Large intestine (tissue), 3 donors: ENCODE measurements at regions not wholly inside any gene's neighbourhood (a gene's known extent, or its start where the extent isn't known, plus 50 kb on each side); places are given as distances from the start of the nearest gene placed in this dataset.
"Not testable (repeated sequence)": the region's sequence is repeated elsewhere in the genome, so short reads cannot be mapped to it uniquely, and the experiment has no call there.

Experiments
- DNase-seq, 2 donors: peaks; one replicate each; pipeline versions ENCODE4 v3.0.0 to v3.0.0-alpha.2; 2013
- H3K27ac ChIP-seq: one replicate; pipeline ENCODE4 v1.5.1; 2013; ENCODE audit warnings: low read length
- H3K27me3 ChIP-seq: 2 replicates; pipeline ENCODE4 v1.6.1; 2013; ENCODE audit warnings: low read length; ENCODE audit not compliant: control insufficient read depth, insufficient read depth
- H3K36me3 ChIP-seq: 2 replicates; pipeline ENCODE4 v1.6.1; 2013; ENCODE audit warnings: low read length; ENCODE audit not compliant: control insufficient read depth, insufficient read depth
- H3K4me1 ChIP-seq: one replicate; pipeline ENCODE4 v1.6.1; 2013; ENCODE audit warnings: low read length; ENCODE audit not compliant: control insufficient read depth, insufficient read depth
- H3K4me3 ChIP-seq: one replicate; pipeline ENCODE4 v1.5.1; 2013; ENCODE audit warnings: low read length
- H3K9me3 ChIP-seq: one replicate; pipeline ENCODE4 v1.6.1; 2013; ENCODE audit warnings: mild to moderate bottlenecking, low read depth, low read length, moderate library complexity; ENCODE audit not compliant: control insufficient read depth
- WGBS: methylation state at CpG from one replicate; pipeline ENCODE4 v1.1.5; 2013; ENCODE audit warnings: low lambda C conversion rate; ENCODE audit not compliant: insufficient coverage; 5-methylcytosine and 5-hydroxymethylcytosine counted together

GRCh38 chr2:208980321-208980720 is 443.5 kb upstream of the MAP2 start:
- H3K4me1 ChIP-seq: no peaks in the 10 kb centered on the region
- H3K9me3 ChIP-seq: no peaks in the 10 kb centered on the region
- H3K27ac ChIP-seq: no peak overlapping the region
- no peaks in the 10 kb centered on the region for H3K36me3 ChIP-seq
- DNase-seq: no peak
- H3K4me3 ChIP-seq: no peak overlapping the region
- H3K27me3 ChIP-seq: no peaks in the 10 kb centered on the region

GRCh38 chr2:208982831-208983230 is 441.0 kb upstream of the MAP2 start:
- Histone ChIP-seq H3K36me3 (no peaks in the 10 kb centered on the region), H3K27ac (no peak overlapping the region), H3K4me3 (no peak overlapping the region), H3K4me1 (no peaks in the 10 kb centered on the region), H3K27me3 (no peaks in the 10 kb centered on the region), H3K9me3 (no peaks in the 10 kb centered on the region)
- no CpG with 5 or more reads among the region's 3 CpGs for WGBS
- no peak for DNase-seq

DNA sequence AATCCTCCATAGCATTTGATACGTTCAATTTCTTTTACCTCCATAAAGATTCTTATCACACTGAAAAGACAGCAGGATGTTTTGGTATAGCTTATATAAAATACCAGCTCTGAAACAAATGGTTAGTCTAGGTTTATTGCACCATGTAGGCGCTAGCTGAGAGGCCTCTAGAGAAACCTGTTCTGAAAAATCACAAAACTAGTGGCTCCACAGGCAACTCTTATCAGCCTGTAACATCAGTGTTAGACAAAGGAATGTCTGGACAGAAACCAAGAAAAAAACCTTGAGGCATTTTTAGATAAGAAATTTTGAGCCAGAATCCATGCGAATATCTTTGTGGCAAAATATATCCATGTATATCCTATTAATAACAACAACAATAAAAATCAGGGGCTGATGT is 440.4 kb upstream of the MAP2 start:
- H3K27ac ChIP-seq: no peak overlapping the region
- H3K4me1 ChIP-seq: no peaks in the 10 kb centered on the region
- no peaks in the 10 kb centered on the region for H3K36me3 ChIP-seq
- DNase-seq: no peak
- no peaks in the 10 kb centered on the region for H3K9me3 ChIP-seq
- H3K27me3 ChIP-seq: no peaks in the 10 kb centered on the region
- H3K4me3 ChIP-seq: no peak overlapping the region
- no CpG with 5 or more reads among the region's 3 CpGs for WGBS

GRCh38 chr2:208984376-208985090 is 439.3 kb upstream of the MAP2 start:
- no peak overlapping the region for H3K4me3 ChIP-seq
- H3K27ac ChIP-seq: no peak overlapping the region
- no peaks in the 10 kb centered on the region for H3K27me3 ChIP-seq
- no peaks in the 10 kb centered on the region for H3K9me3 ChIP-seq
- no peaks in the 10 kb centered on the region for H3K4me1 ChIP-seq
- 100% methylated on average over 1 of the region's 6 CpGs for WGBS
- peak in 1 of 2 donors; percentile 1 for DNase-seq
- H3K36me3 ChIP-seq: no peaks in the 10 kb centered on the region

DNA sequence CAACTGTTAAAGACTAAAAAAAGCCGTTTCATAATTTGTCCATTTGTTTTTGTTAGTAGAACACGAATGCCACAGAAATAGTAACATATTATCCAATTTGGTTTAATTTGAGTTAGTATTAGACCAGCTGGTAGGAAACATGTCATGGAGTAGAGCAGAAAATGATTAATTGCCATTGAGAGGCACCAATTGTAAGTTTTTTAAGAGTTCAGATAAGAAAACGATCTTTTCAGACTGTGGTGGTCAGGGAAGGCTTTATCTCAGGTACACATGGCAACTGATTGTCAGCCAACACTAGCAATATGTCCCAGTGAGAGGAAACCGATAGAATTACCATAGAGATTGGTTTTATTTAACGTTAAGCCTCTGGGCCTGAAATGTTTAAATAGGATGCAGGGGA is 438.2 kb upstream of the MAP2 start:
- no peak overlapping the region for H3K27ac ChIP-seq
- DNase-seq: no peak
- H3K9me3 ChIP-seq: no peaks in the 10 kb centered on the region
- H3K27me3 ChIP-seq: no peaks in the 10 kb centered on the region
- WGBS: 43% methylated on average over 4 of the region's 5 CpGs
- no peak overlapping the region for H3K4me3 ChIP-seq
- no peaks in the 10 kb centered on the region for H3K4me1 ChIP-seq
- no peaks in the 10 kb centered on the region for H3K36me3 ChIP-seq

- Histone ChIP-seq H3K36me3 (no peaks in the 10 kb centered on the region), H3K4me3 (no peak overlapping the region), H3K27ac (no peak overlapping the region), H3K4me1 (no peaks in the 10 kb centered on the region), H3K27me3 (no peaks in the 10 kb centered on the region), H3K9me3 (no peaks in the 10 kb centered on the region)
- no CpG with 5 or more reads among the region's 3 CpGs for WGBS
- no peak for DNase-seq
Observed at GRCh38 chr2:208990716-208991115, 433.1 kb upstream of the MAP2 start.

DNA sequence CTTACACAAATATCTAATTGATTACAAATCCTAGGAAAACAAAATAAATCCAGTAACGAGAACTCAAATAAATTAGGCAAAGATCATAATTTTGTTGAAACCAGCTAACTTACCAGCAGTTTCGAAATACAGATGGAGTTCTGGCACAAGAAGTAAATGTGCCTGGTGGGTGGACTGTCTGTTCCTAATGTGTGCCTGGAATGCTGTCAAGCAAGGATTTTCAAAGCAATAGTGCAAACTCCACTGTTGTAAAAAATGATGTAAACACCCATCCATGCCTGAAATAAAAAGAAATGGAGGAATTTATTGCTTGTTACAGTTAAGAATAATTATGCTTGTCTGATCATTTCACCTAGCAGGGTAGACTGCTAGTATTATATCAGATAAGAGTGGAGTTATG is 423.9 kb upstream of the MAP2 start:
- H3K4me3 ChIP-seq: no peak overlapping the region
- WGBS: 100% methylated on average over 1 of the region's 2 CpGs

DNA sequence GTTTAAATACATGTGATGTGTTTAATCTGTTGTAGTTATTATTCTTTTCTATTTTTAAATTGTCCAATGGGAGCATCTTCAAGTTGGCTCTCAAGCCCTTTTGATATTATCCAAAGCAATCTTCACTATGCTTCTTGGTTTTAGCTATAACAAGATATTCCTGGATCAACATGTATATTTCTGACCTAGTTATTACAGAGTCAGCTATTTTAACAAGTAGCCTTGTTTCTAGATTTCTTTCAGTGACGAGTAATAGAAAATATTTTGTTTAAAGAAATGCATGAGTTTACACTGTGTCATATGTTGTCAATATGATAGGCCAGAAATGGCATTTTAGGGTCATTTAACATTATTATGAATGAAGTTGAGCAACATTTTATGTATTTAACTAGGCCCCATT is 421.8 kb upstream of the MAP2 start:
- DNase-seq: no peak
- H3K27ac ChIP-seq: no peak overlapping the region
- H3K36me3 ChIP-seq: no peaks in the 10 kb centered on the region
- no peak overlapping the region for H3K4me3 ChIP-seq
- WGBS: 100% methylated on average over 1 of the region's 1 CpG
- no peaks in the 10 kb centered on the region for H3K9me3 ChIP-seq
- H3K4me1 ChIP-seq: no peaks in the 10 kb centered on the region
- H3K27me3 ChIP-seq: no peaks in the 10 kb centered on the region

More for the DNA sequence above, 423.9 kb upstream of the MAP2 start:
- Histone ChIP-seq H3K4me1 (no peaks in the 10 kb centered on the region), H3K27me3 (no peaks in the 10 kb centered on the region), H3K9me3 (no peaks in the 10 kb centered on the region), H3K27ac (no peak overlapping the region), H3K36me3 (no peaks in the 10 kb centered on the region)
- no peak for DNase-seq

DNA sequence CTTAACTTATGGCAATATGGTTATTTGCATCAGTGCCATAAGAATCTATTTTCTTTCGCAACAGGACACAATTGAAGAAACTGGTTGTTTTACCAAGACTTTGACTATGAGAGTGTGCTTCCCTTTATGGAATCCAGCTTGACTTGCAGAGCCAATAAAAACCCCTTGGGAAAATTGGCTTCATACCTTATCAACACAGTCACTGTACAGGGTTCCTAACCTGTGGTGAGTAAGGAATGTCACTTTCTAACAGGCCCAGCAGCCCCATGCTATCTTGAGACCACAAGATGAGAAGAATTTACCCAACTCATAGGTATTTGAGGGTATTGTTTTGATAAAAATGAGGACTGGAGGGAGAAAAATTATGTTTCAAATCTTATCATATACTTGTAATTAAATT is 418.5 kb upstream of the MAP2 start:
- 80% methylated on average over 1 of the region's 1 CpG for WGBS
- H3K27ac ChIP-seq: no peak overlapping the region
- no peaks in the 10 kb centered on the region for H3K9me3 ChIP-seq
- H3K36me3 ChIP-seq: no peaks in the 10 kb centered on the region
- DNase-seq: no peak
- H3K4me1 ChIP-seq: no peaks in the 10 kb centered on the region
- no peak overlapping the region for H3K4me3 ChIP-seq
- H3K27me3 ChIP-seq: no peaks in the 10 kb centered on the region

DNA sequence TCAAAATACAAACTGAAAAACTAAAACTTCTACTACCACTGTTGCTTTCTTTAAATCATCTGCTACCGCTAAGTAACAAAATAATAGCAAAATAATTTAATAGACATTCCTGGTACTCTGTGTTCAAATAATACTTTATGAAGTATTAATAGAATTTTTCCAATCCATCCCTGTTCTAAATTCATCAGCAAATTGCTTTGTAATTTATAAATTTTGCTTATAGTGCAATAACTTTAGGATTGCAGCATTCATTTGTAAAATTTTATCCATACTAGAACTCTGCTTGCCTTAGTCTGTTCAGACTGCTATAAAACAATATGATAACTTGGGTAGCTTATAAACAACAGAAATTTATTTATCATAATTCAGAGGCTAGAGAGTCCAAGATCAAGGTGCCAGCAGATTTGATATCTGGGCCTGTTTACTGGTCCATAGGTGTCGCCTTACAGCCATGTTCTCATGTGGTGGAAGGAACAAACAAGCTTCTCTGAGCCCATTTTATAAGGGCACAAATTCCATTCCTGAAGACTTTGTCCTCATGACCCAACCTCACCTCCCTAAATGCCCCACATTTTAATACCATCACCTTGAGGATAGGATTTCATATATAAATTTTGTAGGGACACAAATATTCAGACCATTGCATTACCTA is 415.1 kb upstream of the MAP2 start:
- WGBS: no CpG with 5 or more reads among the region's 2 CpGs
- H3K9me3 ChIP-seq: no peaks in the 10 kb centered on the region

GRCh38 chr2:209018633-209019032 is 405.2 kb upstream of the MAP2 start:
- not testable (repeated sequence) for DNase-seq, H3K4me1 ChIP-seq, H3K27me3 ChIP-seq, H3K36me3 ChIP-seq, H3K4me3 ChIP-seq, H3K9me3 ChIP-seq, H3K27ac ChIP-seq
- WGBS: 87% methylated on average over 3 of the region's 6 CpGs

More for the DNA sequence above, 415.1 kb upstream of the MAP2 start:
- H3K4me1 ChIP-seq: no peaks in the 10 kb centered on the region
- no peak overlapping the region for H3K4me3 ChIP-seq
- no peak overlapping the region for H3K27ac ChIP-seq
- H3K27me3 ChIP-seq: no peaks in the 10 kb centered on the region
- H3K36me3 ChIP-seq: no peaks in the 10 kb centered on the region
- DNase-seq: no peak
